ENCODE measurements at regions not wholly inside any gene's neighbourhood (a gene's known extent, or its start where the extent isn't known, plus 50 kb on each side); places are given as distances from the start of the nearest gene placed in this dataset.

- DNase-seq (ENCODE audit: low read depth) = no peak
- TF ChIP-seq CTCF (IDR thresholded peaks at IDR 0.05; ENCODE audit: insufficient read depth, low read depth, low read length) = no peak
- H3K4me3 ChIP-seq (ENCODE audit: low read depth, low read length) = no peak overlapping the region
These were observed 117.9 kb upstream of the HABP2 start for GRCh38 chr10:113434950-113435349.

- TF ChIP-seq CTCF (IDR thresholded peaks at IDR 0.05; ENCODE audit: insufficient read depth, low read depth, low read length) = no peak
- no peak for DNase-seq (ENCODE audit: low read depth)
- no peak overlapping the region for H3K4me3 ChIP-seq (ENCODE audit: low read depth, low read length)
These were observed 117.0 kb upstream of the HABP2 start for GRCh38 chr10:113435881-113436280.

GRCh38 chr10:113436851-113437250, 116.0 kb upstream of the HABP2 start:
- H3K4me3 ChIP-seq (ENCODE audit: low read depth, low read length) = no peak overlapping the region
- TF ChIP-seq CTCF (IDR thresholded peaks at IDR 0.05; ENCODE audit: insufficient read depth, low read depth, low read length) = no peak
- no peak for DNase-seq (ENCODE audit: low read depth)

GRCh38 chr10:113438652-113439051, 114.2 kb upstream of the HABP2 start:
- DNase-seq (ENCODE audit: low read depth) = no peak
- H3K4me3 ChIP-seq (ENCODE audit: low read depth, low read length) = no peak overlapping the region
- no peak for TF ChIP-seq CTCF (IDR thresholded peaks at IDR 0.05; ENCODE audit: insufficient read depth, low read depth, low read length)

GRCh38 chr10:113441220-113441619, 111.6 kb upstream of the HABP2 start:
- no peak for DNase-seq (ENCODE audit: low read depth)
- TF ChIP-seq CTCF (IDR thresholded peaks at IDR 0.05; ENCODE audit: insufficient read depth, low read depth, low read length) = no peak
- H3K4me3 ChIP-seq (ENCODE audit: low read depth, low read length) = no peak overlapping the region

GRCh38 chr10:113441686-113442270, 111.1 kb upstream of the HABP2 start:
- H3K4me3 ChIP-seq (ENCODE audit: low read depth, low read length) = no peak overlapping the region
- TF ChIP-seq CTCF (IDR thresholded peaks at IDR 0.05; ENCODE audit: insufficient read depth, low read depth, low read length) = no peak
- DNase-seq (ENCODE audit: low read depth) = no peak

GRCh38 chr10:113442336-113442735, 110.5 kb upstream of the HABP2 start:
- H3K4me3 ChIP-seq (ENCODE audit: low read depth, low read length) = no peak overlapping the region
- DNase-seq (ENCODE audit: low read depth) = no peak
- TF ChIP-seq CTCF (IDR thresholded peaks at IDR 0.05; ENCODE audit: insufficient read depth, low read depth, low read length) = no peak

Data from fibroblast of villous mesenchyme (primary cell).